Calu3 (cell line): ENCODE measurements at regions not wholly inside any gene's neighbourhood (a gene's known extent, or its start where the extent isn't known, plus 50 kb on each side); places are given as distances from the start of the nearest gene placed in this dataset.

Experiments
- BruUV-seq: library from RNA; stranded (reverse); fragments of 400-500 nt; replicated peaks from 2 replicates; lab custom pipeline; 2021; lab: Mats Ljungman, UMichigan
- CTCF ChIA-PET: fragments of 300-600 bp; sonication (Branson Sonifier 250); formaldehyde crosslinking; loops from one replicate; lab custom pipeline; 2022; ENCODE audit warnings: antibody characterized with exemption; lab: Charles Lee
- DNase-seq: peaks from one replicate; pipeline ENCODE4 v3.0.0; 2022
- H3K27ac Mint-ChIP-seq: one replicate; pipeline ENCODE4 v1.8.0; 2022; ENCODE audit warnings: mixed read lengths; ENCODE audit not compliant: unreplicated experiment
- H3K27me3 Mint-ChIP-seq: one replicate; pipeline ENCODE4 v1.8.0; 2022; ENCODE audit warnings: mixed read lengths; ENCODE audit not compliant: unreplicated experiment
- H3K36me3 Mint-ChIP-seq: one replicate; pipeline ENCODE4 v1.8.0; 2022; ENCODE audit warnings: mild to moderate bottlenecking, moderate library complexity, mixed read lengths; ENCODE audit not compliant: insufficient read depth, unreplicated experiment
- H3K4me1 Mint-ChIP-seq: one replicate; pipeline ENCODE4 v1.8.0; 2022; ENCODE audit warnings: mild to moderate bottlenecking, low read depth, mixed read lengths; ENCODE audit not compliant: unreplicated experiment
- H3K4me3 Mint-ChIP-seq: one replicate; pipeline ENCODE4 v1.8.0; 2022; ENCODE audit warnings: mild to moderate bottlenecking, low read depth, moderate library complexity, mixed read lengths; ENCODE audit not compliant: unreplicated experiment
- H3K9me3 Mint-ChIP-seq: one replicate; pipeline ENCODE4 v1.8.0; 2022; ENCODE audit warnings: low read depth, mixed read lengths; ENCODE audit not compliant: unreplicated experiment
- CTCF ChIP-seq: fragments of 200-600 bp; IDR thresholded peaks from one replicate; pipeline ENCODE4 v1.8.0; 2022; ENCODE audit warnings: antibody characterized with exemption; ENCODE audit not compliant: unreplicated experiment
- intact Hi-C: fragments of 100-400 bp; cut with micrococcal nuclease; formaldehyde crosslinking; loops from one replicate; pipeline ENCODE4 v1.10.0; 2022; ENCODE audit not compliant: unreplicated experiment

- BruUV-seq, result no TSS peak
- Mint-ChIP-seq H3K36me3 (no peaks in the 10 kb centered on the region), H3K4me1 (no peaks in the 10 kb centered on the region), H3K27ac (no peak overlapping the region), H3K9me3 (no peaks in the 10 kb centered on the region), H3K27me3 (no peaks in the 10 kb centered on the region), H3K4me3 (no peak overlapping the region)
- DNase-seq, result no peak
- intact Hi-C loops, result no loop called here
- CTCF ChIA-PET, result no interaction called here
- TF ChIP-seq CTCF, result no peak
These were observed 141.3 kb upstream of the NFIB start for GRCh38 chr9:14455243-14455642.

GRCh38 chr9:14453286-14453685, 139.3 kb upstream of the NFIB start:
- no peak for DNase-seq
- Mint-ChIP-seq H3K27ac (no peak overlapping the region), H3K4me3 (no peak overlapping the region), H3K27me3 (no peaks in the 10 kb centered on the region), H3K9me3 (peaks cover 2% of the 10 kb centered on the region), H3K36me3 (no peaks in the 10 kb centered on the region), H3K4me1 (no peaks in the 10 kb centered on the region)
- CTCF ChIA-PET, result interaction anchor here (0.7 kb wide), 1 partner anchor 1422 kb away, joined by 3 read pairs; no protein-coding TSS in a partner anchor
- no peak for TF ChIP-seq CTCF
- no TSS peak for BruUV-seq
- intact Hi-C loops, result no loop called here

- no TSS peak for BruUV-seq
- CTCF ChIA-PET, result no interaction called here
- Mint-ChIP-seq H3K4me1 (no peaks in the 10 kb centered on the region), H3K9me3 (peaks cover 2% of the 10 kb centered on the region), H3K27ac (no peak overlapping the region), H3K36me3 (no peaks in the 10 kb centered on the region), H3K27me3 (no peaks in the 10 kb centered on the region), H3K4me3 (no peak overlapping the region)
- intact Hi-C loops, result no loop called here
- TF ChIP-seq CTCF, result no peak
- DNase-seq, result no peak
These were observed 138.6 kb upstream of the NFIB start for GRCh38 chr9:14452539-14452938.

- intact Hi-C loops, result no loop called here
- no peaks in the 10 kb centered on the region for H3K36me3 Mint-ChIP-seq
- CTCF ChIA-PET, result no interaction called here
- no peak for DNase-seq
- H3K4me3 Mint-ChIP-seq, result no peak overlapping the region
- no peak overlapping the region for H3K27ac Mint-ChIP-seq
- no peaks in the 10 kb centered on the region for H3K4me1 Mint-ChIP-seq
- BruUV-seq, result no TSS peak
- H3K9me3 Mint-ChIP-seq, result peaks cover 2% of the 10 kb centered on the region
- TF ChIP-seq CTCF, result no peak
- no peaks in the 10 kb centered on the region for H3K27me3 Mint-ChIP-seq
These were observed 138.0 kb upstream of the NFIB start for GRCh38 chr9:14451949-14452348.

- H3K4me3 Mint-ChIP-seq, result no peak overlapping the region
- H3K36me3 Mint-ChIP-seq, result no peaks in the 10 kb centered on the region
- no peak overlapping the region for H3K27ac Mint-ChIP-seq
- CTCF ChIA-PET, result no interaction called here
- BruUV-seq, result no TSS peak
- DNase-seq, result no peak
- H3K27me3 Mint-ChIP-seq, result no peaks in the 10 kb centered on the region
- intact Hi-C loops, result no loop called here
- peaks cover 4% of the 10 kb centered on the region for H3K9me3 Mint-ChIP-seq
- no peaks in the 10 kb centered on the region for H3K4me1 Mint-ChIP-seq
- TF ChIP-seq CTCF, result no peak
These were observed 133.2 kb upstream of the NFIB start for GRCh38 chr9:14447103-14447502.
